RPMI7951 (cell line): ENCODE measurements at regions not wholly inside any gene's neighbourhood (a gene's known extent, or its start where the extent isn't known, plus 50 kb on each side); places are given as distances from the start of the nearest gene placed in this dataset.

Experiments
- DNase-seq: peaks from one replicate; pipeline ENCODE4 v3.0.0-alpha.2; 2012; ENCODE audit warnings: low read depth

- no peak for DNase-seq
These were observed 134.4 kb downstream of the MAD2L1 start for GRCh38 chr4:119932277-119932676.

DNA sequence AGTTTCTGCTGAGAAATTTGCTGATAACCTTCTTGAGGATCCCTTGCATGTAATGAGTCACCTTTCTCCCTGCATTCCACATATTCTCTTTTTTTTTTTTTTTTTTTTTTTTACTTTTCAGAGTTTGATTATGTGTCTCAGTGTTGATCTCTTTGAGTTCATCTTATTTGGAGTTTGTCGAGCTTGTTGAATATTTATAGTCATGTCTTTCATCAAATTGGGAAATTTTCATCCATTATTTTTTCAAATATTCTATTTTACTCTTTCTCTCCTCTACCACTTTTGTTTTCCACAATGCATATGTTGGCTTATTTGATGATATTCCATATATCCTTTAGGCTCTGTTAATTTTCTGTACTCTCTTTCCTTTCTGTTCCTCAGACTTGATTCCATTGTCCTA lies 136.1 kb downstream of the MAD2L1 start:
- no peak for DNase-seq

DNA sequence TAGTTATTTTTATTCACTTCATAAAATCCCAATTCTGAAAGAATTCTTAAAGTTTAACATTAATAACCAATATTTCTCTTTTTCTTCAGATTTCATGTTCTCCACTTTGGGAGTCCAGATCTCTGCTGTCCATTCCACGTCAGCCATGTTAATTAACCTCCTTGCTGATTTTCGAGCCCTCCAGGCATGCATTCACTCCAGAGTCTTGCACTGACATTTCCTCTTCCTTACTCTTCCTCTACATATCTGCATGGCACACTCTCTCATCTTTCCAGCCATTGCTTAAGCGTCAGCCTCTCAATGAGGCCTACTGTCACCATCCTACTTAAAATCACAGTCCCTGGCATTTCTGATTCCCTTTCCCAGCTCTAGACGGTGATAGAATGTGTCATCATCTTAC lies 144.8 kb downstream of the MAD2L1 start:
- no peak for DNase-seq

GRCh38 chr4:119906277-119906676 lies 160.4 kb downstream of the MAD2L1 start:
- DNase-seq = no peak

- no peak for DNase-seq
These were observed 168.4 kb downstream of the MAD2L1 start for GRCh38 chr4:119898211-119898610.

- no peak for DNase-seq
These were observed 169.4 kb downstream of the MAD2L1 start for GRCh38 chr4:119897260-119897659.

DNA sequence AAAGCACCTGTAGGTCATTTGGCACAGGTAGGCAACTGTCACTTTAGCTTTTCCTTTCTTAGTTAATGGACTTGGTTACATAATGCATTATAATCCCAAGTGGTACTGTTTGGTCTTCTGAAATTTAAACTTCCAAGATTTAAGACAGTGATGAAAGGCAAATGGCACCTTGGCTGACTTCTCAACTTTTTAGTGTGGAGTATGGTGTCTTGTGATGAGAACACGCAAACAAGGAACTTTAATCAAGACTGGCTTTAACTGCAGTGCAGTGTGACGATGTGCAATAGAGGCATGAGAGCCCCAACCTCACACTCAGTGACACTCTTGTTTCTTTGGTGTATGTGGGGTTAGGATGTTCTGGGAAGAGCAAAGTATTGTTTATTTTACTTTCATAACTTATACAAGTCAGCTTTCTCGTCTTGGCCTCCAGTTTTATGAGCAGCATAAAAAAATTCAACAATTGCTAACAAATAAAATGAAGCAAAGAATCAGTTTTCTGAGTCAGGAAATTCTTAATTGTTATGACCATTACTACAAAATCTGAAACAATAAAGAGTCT lies 171.9 kb downstream of the MAD2L1 start:
- no peak for DNase-seq

- DNase-seq = no peak
These were observed 192.8 kb downstream of the MAD2L1 start for GRCh38 chr4:119873794-119874325.

- no peak for DNase-seq
These were observed 193.5 kb downstream of the MAD2L1 start for GRCh38 chr4:119873132-119873531.

DNA sequence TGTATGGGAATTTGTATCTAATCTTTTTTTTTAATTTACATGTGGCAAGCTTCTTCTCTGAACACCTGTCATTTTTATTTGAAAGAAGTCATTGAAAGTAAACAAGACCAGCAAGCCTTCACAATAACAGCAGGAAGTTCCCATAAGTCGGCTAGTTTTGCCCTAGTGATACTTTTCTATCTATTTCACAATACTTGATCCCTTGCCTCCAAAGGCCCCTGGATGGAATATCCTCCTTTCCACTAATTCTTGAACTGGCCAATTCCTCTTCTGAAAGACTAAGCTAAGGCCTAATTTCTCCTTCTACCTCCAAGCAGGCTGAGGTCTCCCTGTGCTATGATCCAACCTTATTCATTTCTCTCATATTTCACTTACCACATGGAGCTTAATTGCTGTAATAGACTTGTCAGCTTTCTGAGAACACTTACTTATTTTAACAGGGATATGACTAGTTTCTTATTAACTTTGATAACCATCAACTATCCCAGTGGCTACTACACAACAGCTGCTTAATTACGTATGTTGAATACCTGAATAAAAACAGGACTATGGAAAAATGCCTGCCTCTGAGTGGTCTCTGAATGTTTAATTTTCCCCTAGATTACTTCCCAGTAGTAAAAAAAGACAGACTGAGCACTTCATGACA lies 194.2 kb downstream of the MAD2L1 start:
- DNase-seq = no peak

DNA sequence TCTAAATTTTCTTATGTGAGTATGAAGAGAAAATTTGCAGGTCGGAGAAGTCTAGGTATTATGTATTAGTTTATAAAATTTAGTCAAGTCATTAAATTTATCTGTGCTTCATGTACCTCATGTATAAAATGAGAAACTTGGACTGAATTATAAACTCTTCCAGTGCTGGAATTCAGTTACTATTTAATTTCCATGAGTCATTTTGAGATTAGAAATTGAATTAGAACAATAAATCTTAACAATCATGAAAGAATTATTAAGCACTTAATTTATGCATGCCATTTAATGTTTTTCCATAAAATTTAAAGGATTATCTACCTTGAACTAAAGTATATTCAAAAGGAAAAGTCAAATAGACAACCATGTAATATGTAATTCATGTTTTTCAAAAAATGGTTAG lies 195.8 kb downstream of the MAD2L1 start:
- no peak for DNase-seq

DNA sequence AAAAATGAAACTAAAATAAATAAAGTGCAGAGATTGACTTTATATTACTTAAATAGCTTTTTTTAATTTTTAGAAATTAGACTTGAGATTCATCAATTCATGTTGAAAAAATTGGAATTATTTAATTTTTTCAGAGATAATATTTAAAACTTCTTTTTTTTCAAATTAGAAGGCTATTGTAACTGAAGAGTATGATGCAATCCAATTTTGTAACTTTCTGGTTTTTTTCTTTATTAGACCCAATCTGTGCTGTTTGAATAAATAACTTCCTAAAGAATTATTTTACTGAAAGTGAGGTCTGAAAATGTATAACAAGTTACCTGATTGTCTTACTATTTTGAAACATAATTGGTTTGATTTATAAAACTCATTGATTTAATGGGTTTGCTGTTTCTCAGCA lies 200.9 kb downstream of the MAD2L1 start:
- DNase-seq = no peak

DNA sequence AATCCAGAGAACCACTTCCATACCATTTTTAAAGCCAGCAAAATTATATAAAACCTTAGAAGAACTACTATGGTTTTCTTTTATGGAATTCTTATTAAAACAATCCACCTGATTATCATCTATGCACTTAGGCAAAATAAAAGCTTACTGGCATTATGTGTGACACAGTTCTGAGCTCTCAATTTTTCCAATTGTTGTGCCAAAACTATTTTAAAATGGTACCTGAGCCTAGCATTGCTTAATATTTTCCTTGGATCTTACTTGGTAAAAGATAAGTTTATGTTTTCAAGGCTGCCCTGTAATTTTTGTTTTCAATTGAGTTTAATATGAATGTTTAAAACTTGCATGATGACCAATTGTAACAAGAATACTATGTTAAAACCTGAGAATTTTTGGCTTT lies 201.3 kb downstream of the MAD2L1 start:
- DNase-seq = no peak

DNA sequence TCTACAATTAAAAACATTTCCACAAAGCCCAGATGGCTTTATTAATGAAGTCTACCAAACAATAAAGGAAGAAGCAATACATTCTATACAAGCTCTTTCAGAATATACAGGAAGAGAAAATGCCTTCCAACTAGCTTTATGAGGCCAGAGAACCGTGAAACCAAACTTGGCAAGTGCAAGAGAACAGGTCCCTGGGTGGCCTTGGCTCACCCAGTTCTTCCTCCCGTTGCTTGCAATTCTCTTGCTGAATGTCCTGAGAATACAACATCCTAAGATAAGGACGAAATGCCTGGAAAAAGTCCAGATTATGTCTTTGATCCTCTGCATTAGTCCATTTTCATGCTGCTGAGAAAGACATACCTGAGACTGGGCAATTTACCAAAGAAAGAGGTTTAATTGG lies 204.9 kb downstream of the MAD2L1 start:
- DNase-seq = no peak

- no peak for DNase-seq
These were observed 208.5 kb downstream of the MAD2L1 start for GRCh38 chr4:119858176-119858575.

GRCh38 chr4:119854364-119854763 lies 212.3 kb downstream of the MAD2L1 start:
- DNase-seq = no peak

DNA sequence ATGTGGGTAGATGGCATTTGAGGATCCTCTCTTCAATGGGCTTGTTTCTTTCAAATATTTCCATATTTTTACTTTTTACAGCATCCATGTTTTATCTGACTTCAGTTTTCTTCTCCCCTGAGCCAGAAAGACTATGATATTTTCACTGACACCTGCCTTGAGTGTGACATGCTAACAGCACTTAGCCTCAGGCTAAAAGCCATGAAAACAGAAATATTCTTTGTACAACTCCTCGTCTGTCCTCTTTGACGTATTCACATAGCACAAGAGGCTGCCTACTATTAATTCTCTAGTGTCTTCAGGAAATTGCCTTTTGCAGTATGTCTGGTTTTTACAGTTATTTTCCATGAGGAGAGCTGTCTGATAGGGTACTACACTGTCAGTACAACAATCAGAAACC lies 215.0 kb downstream of the MAD2L1 start:
- no peak for DNase-seq

DNA sequence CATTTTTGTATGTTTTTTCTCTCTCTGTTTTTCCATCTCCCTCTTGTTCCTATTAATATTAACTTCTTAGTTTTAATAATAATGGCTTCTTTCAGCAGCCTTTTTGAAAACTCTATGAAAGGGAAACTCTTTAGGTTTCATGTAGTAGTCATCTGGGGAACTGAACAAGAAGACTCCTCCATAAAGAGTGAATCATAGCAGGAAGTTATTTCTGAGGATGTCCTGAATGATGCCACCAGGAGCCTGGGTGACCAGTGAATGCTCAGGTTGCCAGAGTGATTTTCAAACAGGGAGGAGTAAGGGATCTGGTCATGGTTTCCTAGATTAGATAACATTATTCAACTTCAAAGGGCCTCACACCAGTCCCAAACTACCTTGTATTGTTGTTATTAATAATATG lies 212.8 kb upstream of the PDE5A start:
- DNase-seq = no peak

GRCh38 chr4:119835613-119835910 lies 207.0 kb upstream of the PDE5A start:
- no peak for DNase-seq

- no peak for DNase-seq
These were observed 206.5 kb upstream of the PDE5A start for GRCh38 chr4:119834906-119835612.

- DNase-seq = no peak
These were observed 205.0 kb upstream of the PDE5A start for GRCh38 chr4:119833611-119834010.

GRCh38 chr4:119832776-119833175 lies 204.2 kb upstream of the PDE5A start:
- no peak for DNase-seq

GRCh38 chr4:119829326-119829725 lies 200.7 kb upstream of the PDE5A start:
- DNase-seq = no peak
